Putamen (tissue), 1 donor: ENCODE measurements at regions not wholly inside any gene's neighbourhood (a gene's known extent, or its start where the extent isn't known, plus 50 kb on each side); places are given as distances from the start of the nearest gene placed in this dataset.
"Not testable (repeated sequence)": the region's sequence is repeated elsewhere in the genome, so short reads cannot be mapped to it uniquely, and the experiment has no call there.

ENCODE experiments used
- DNase-seq: peaks from one replicate; pipeline ENCODE4 v3.0.0-alpha.2; 2016; ENCODE audit warnings: low spot score

- DNase-seq, result no peak
Observed at GRCh38 chr2:239548451-239548871, 147.6 kb upstream of the HDAC4 start.

- not testable (repeated sequence) for DNase-seq
Observed at GRCh38 chr2:239547140-239547539, 146.3 kb upstream of the HDAC4 start.

- DNase-seq, result no peak
Observed at GRCh38 chr2:239546541-239546940, 145.7 kb upstream of the HDAC4 start.

- DNase-seq, result no peak
Observed at GRCh38 chr2:239545741-239546392, 145.0 kb upstream of the HDAC4 start.

- no peak for DNase-seq
Observed at GRCh38 chr2:239544918-239545465, 144.2 kb upstream of the HDAC4 start.

GRCh38 chr2:239544143-239544917 lies 143.5 kb upstream of the HDAC4 start:
- DNase-seq, result no peak

- no peak for DNase-seq
Observed at GRCh38 chr2:239543702-239544101, 142.9 kb upstream of the HDAC4 start.

- DNase-seq, result peak; percentile 45
Observed at GRCh38 chr2:239540174-239540573, 139.4 kb upstream of the HDAC4 start.

- no peak for DNase-seq
Observed at GRCh38 chr2:239539776-239540100, 138.9 kb upstream of the HDAC4 start.

- no peak for DNase-seq
Observed at GRCh38 chr2:239539083-239539775, 138.4 kb upstream of the HDAC4 start.

GRCh38 chr2:239538357-239539052 lies 137.7 kb upstream of the HDAC4 start:
- no peak for DNase-seq

- DNase-seq, result no peak
Observed at GRCh38 chr2:239537633-239538356, 137.0 kb upstream of the HDAC4 start.

GRCh38 chr2:239536186-239536585 lies 135.4 kb upstream of the HDAC4 start:
- DNase-seq, result no peak

- no peak for DNase-seq
Observed at GRCh38 chr2:239535413-239536144, 134.8 kb upstream of the HDAC4 start.

GRCh38 chr2:239534581-239535412 lies 134.0 kb upstream of the HDAC4 start:
- no peak for DNase-seq

GRCh38 chr2:239533569-239534316 lies 132.9 kb upstream of the HDAC4 start:
- DNase-seq, result no peak

- DNase-seq, result no peak
Observed at GRCh38 chr2:239532859-239533258, 132.0 kb upstream of the HDAC4 start.

- no peak for DNase-seq
Observed at GRCh38 chr2:239532250-239532649, 131.4 kb upstream of the HDAC4 start.
